HG03097 (cell line): ENCODE measurements at regions not wholly inside any gene's neighbourhood (a gene's known extent, or its start where the extent isn't known, plus 50 kb on each side); places are given as distances from the start of the nearest gene placed in this dataset.
"Not testable (repeated sequence)": the region's sequence is repeated elsewhere in the genome, so short reads cannot be mapped to it uniquely, and the experiment has no call there.

Source experiments
- ATAC-seq: cut with Tn5 transposase; IDR thresholded peaks from one replicate; pipeline ENCODE4 v1.9.1; 2021; ENCODE audit not compliant: unreplicated experiment, low FRiP score

GRCh38 chr11:115967203-115967602 lies 463.0 kb upstream of the CADM1 start:
- ATAC-seq: not testable (repeated sequence)

GRCh38 chr11:115965767-115966504 lies 461.7 kb upstream of the CADM1 start:
- no peak for ATAC-seq

- no peak for ATAC-seq
Measured at GRCh38 chr11:115964091-115964490, 459.9 kb upstream of the CADM1 start.

GRCh38 chr11:115963156-115963555 lies 458.9 kb upstream of the CADM1 start:
- no peak for ATAC-seq

- no peak for ATAC-seq
Measured at GRCh38 chr11:115961159-115962003, 457.2 kb upstream of the CADM1 start.

- ATAC-seq: no peak
Measured at GRCh38 chr11:115959081-115959486, 454.9 kb upstream of the CADM1 start.

- ATAC-seq: no peak
Measured at GRCh38 chr11:115958089-115959000, 454.1 kb upstream of the CADM1 start.

- ATAC-seq: no peak
Measured at GRCh38 chr11:115955803-115956202, 451.6 kb upstream of the CADM1 start.

GRCh38 chr11:115950660-115951059 lies 446.4 kb upstream of the CADM1 start:
- no peak for ATAC-seq

- ATAC-seq: no peak
Measured at GRCh38 chr11:115944596-115944995, 440.4 kb upstream of the CADM1 start.

- ATAC-seq: no peak
Measured at GRCh38 chr11:115942011-115942410, 437.8 kb upstream of the CADM1 start.

GRCh38 chr11:115941481-115941993 lies 437.3 kb upstream of the CADM1 start:
- ATAC-seq: no peak

GRCh38 chr11:115941044-115941443 lies 436.8 kb upstream of the CADM1 start:
- no peak for ATAC-seq

- no peak for ATAC-seq
Measured at GRCh38 chr11:115939731-115940421, 435.7 kb upstream of the CADM1 start.

GRCh38 chr11:115939104-115939730 lies 435.0 kb upstream of the CADM1 start:
- ATAC-seq: no peak

- ATAC-seq: no peak
Measured at GRCh38 chr11:115933564-115933963, 429.3 kb upstream of the CADM1 start.

GRCh38 chr11:115931548-115932083 lies 427.4 kb upstream of the CADM1 start:
- no peak for ATAC-seq

- peak; percentile 38 for ATAC-seq
Measured at GRCh38 chr11:115930886-115931547, 426.8 kb upstream of the CADM1 start.

- ATAC-seq: no peak
Measured at GRCh38 chr11:115930291-115930690, 426.1 kb upstream of the CADM1 start.
